Testis (tissue), 2 donors: ENCODE measurements at regions not wholly inside any gene's neighbourhood (a gene's known extent, or its start where the extent isn't known, plus 50 kb on each side); places are given as distances from the start of the nearest gene placed in this dataset.

Experiments used
- DNase-seq: peaks from one replicate; pipeline ENCODE4 v3.0.0-alpha.2; 2019
- H3K27ac ChIP-seq, 2 donors: fragments of 200-600 bp; sonication (generic); one replicate each; pipeline ENCODE4 v1.5.1; 2019
- H3K27me3 ChIP-seq: fragments of 200-600 bp; sonication (generic); one replicate; pipeline ENCODE4 v1.5.1; 2019
- H3K36me3 ChIP-seq: fragments of 200-600 bp; sonication (generic); one replicate; pipeline ENCODE4 v1.5.1; 2017; ENCODE audit warnings: low read depth; ENCODE audit errors: missing control alignments
- H3K4me1 ChIP-seq: fragments of 200-600 bp; sonication (generic); one replicate; pipeline ENCODE4 v1.5.1; 2019
- H3K4me3 ChIP-seq, 2 donors: fragments of 200-600 bp; sonication (generic); one replicate each; pipeline ENCODE4 v1.5.1; 2017 to 2019
- H3K9me3 ChIP-seq: fragments of 200-600 bp; sonication (generic); one replicate; pipeline ENCODE4 v1.5.1; 2017
- POLR2A ChIP-seq: fragments of 450-650 bp; IDR thresholded peaks from one replicate; pipeline ENCODE4 v1.6.1; 2017; ENCODE audit warnings: antibody characterized with exemption, mild to moderate bottlenecking, moderate library complexity
- WGBS, 2 donors: methylation state at CpG; one replicate each; pipeline ENCODE4 v1.1.5; 2018; 5-methylcytosine and 5-hydroxymethylcytosine counted together
- intact Hi-C: fragments of 100-400 bp; cut with DNase I; formaldehyde crosslinking; loops from one replicate; pipeline ENCODE4 v1.15.1; 2023; ENCODE audit warnings: low total_unique reads
- TF ChIP-seq, protein P1 (sequence below), 3 experiments: fragments of 450-650 bp in 2 of 3; fragments of 200-600 bp in 1 of 3; sonication (generic) in 1 of 3; IDR thresholded peaks; one replicate each; pipeline ENCODE4 v1.5.1; 2016 to 2019; ENCODE audit warnings: antibody characterized with exemption in 3 of 3, mild to moderate bottlenecking in 2 of 3, moderate library complexity in 1 of 3

DNA sequence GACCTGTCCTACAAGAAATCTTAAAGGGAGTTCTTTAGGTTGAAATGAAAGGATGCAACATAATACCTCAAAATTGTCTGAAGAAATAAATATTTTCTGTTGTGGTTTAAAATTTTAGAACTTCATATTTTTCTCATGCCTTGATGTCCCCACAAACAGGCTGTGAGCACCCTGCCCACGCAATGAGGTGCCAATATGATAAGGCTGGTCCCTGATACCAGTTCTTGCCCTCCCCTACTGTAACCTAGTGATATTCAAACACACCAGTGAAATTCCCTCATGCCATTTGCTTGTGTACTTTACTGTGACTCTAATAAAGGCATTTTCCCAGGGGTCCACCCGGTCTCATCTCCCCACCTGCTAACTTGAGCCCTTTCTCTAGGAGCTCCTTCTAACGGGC is 67.3 kb upstream of the SIRPG start:
- no peak for DNase-seq

GRCh38 chr20:1722513-1723050 is 65.0 kb upstream of the SIRPG start:
- no peak overlapping the region for H3K4me3 ChIP-seq
- no peak for TF ChIP-seq POLR2A
- TF ChIP-seq, protein P1, sequence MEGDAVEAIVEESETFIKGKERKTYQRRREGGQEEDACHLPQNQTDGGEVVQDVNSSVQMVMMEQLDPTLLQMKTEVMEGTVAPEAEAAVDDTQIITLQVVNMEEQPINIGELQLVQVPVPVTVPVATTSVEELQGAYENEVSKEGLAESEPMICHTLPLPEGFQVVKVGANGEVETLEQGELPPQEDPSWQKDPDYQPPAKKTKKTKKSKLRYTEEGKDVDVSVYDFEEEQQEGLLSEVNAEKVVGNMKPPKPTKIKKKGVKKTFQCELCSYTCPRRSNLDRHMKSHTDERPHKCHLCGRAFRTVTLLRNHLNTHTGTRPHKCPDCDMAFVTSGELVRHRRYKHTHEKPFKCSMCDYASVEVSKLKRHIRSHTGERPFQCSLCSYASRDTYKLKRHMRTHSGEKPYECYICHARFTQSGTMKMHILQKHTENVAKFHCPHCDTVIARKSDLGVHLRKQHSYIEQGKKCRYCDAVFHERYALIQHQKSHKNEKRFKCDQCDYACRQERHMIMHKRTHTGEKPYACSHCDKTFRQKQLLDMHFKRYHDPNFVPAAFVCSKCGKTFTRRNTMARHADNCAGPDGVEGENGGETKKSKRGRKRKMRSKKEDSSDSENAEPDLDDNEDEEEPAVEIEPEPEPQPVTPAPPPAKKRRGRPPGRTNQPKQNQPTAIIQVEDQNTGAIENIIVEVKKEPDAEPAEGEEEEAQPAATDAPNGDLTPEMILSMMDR (IDR thresholded peaks at IDR 0.05): no peak
- no peaks in the 10 kb centered on the region for H3K4me1 ChIP-seq
- no peaks in the 10 kb centered on the region for H3K9me3 ChIP-seq
- no peaks in the 10 kb centered on the region for H3K27me3 ChIP-seq
- intact Hi-C loops: no loop called here
- no peaks in the 10 kb centered on the region for H3K36me3 ChIP-seq
- 83 to 85% methylated on average over 2 of the region's 2 CpGs for WGBS, 2 donors
- no peak for DNase-seq
- H3K27ac ChIP-seq: no peak overlapping the region

More for the DNA sequence above, 67.3 kb upstream of the SIRPG start:
- Histone ChIP-seq H3K9me3 (no peaks in the 10 kb centered on the region), H3K4me1 (no peaks in the 10 kb centered on the region), H3K36me3 (no peaks in the 10 kb centered on the region), H3K4me3 (no peak overlapping the region), H3K27ac (no peak overlapping the region), H3K27me3 (no peaks in the 10 kb centered on the region)
- WGBS, 2 donors: 69 to 80% methylated on average over 3 of the region's 3 CpGs
- intact Hi-C loops: no loop called here
- no peak for TF ChIP-seq POLR2A
- TF ChIP-seq, protein P1 (IDR thresholded peaks at IDR 0.05): no peak

DNA sequence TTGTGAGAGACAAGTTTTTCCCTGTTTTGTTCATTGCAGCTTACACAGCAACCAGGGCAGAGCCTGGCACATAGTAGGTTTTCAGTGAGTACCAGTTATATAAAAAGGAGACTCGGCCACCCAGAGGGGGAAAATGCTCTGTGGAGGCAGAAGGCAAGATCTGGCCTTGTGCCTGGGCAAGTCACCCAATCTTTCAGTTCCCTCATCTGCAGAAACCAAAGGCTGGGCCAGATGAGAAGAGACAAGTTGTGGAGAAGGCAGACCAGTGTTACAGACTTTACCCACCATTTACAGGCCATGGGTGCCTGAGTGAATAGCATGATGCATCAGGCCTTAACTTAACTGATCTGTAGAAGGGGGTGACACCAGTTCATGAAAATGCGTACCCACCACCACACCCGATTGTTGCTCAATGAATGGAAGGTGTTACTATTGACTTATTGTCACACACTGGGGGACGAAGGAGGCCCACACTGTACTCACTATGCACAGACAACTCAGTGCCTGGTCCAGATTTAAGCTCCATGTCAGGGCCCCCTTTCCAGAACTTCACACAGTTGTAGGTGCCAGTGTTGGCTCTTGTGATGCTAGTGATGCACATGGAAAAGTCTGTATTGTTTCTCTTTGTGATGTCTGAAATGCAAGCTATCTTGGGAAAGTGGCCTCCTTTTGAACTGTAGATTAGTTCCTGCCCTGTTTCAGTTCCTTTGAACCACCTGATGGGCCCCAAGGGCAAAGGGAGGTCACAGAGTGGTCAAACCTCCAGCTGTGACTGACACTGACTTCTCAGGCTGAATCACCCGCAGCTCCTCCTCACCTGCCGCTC is 64.3 kb upstream of the SIRPG start:
- Histone ChIP-seq H3K36me3 (no peaks in the 10 kb centered on the region), H3K27ac (no peak overlapping the region), H3K9me3 (no peaks in the 10 kb centered on the region), H3K4me3 (no peak overlapping the region), H3K4me1 (no peaks in the 10 kb centered on the region), H3K27me3 (no peaks in the 10 kb centered on the region)
- TF ChIP-seq, protein P1 (IDR thresholded peaks at IDR 0.05): no peak
- TF ChIP-seq POLR2A: no peak
- intact Hi-C loops: no loop called here
- no peak for DNase-seq
- 52 to 55% methylated on average over 6 of the region's 6 CpGs for WGBS, 2 donors

GRCh38 chr20:1720845-1721475 is 63.4 kb upstream of the SIRPG start:
- no peak for DNase-seq
- no peak overlapping the region for H3K27ac ChIP-seq
- WGBS, 2 donors: 81 to 86% methylated on average over 4 to 5 of the region's 5 CpGs
- no peaks in the 10 kb centered on the region for H3K27me3 ChIP-seq
- H3K4me3 ChIP-seq: no peak overlapping the region
- no peaks in the 10 kb centered on the region for H3K36me3 ChIP-seq
- intact Hi-C loops: no loop called here
- H3K9me3 ChIP-seq: no peaks in the 10 kb centered on the region
- TF ChIP-seq POLR2A: no peak
- TF ChIP-seq, protein P1 (IDR thresholded peaks at IDR 0.05): no peak
- H3K4me1 ChIP-seq: no peaks in the 10 kb centered on the region
